ENCODE measurements at regions not wholly inside any gene's neighbourhood (a gene's known extent, or its start where the extent isn't known, plus 50 kb on each side); places are given as distances from the start of the nearest gene placed in this dataset.

DNA sequence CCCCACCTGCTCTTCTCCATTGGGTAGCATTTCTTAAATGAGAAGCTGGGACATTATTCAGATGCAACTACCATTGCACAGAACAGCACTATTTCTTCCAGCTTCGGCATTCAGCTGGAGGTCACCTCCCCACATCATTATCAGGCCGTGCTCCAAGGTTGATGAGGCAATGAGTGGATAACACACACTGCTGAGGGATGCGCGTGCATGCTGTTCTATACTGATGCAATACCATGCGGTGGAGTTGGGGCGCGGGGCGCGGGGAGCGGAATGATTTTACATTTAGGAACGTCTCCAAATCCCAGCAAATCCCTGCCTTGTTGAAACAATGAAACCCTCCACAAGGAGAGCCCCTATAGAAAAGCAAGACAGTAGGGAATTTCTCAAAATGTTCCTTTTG lies 283.4 kb downstream of the GRIN2B start:
- no peak for TF ChIP-seq CTCF (IDR thresholded peaks at IDR 0.05; ENCODE audit: extremely low read depth, missing control alignments)

GRCh38 chr12:13695781-13696180 lies 285.6 kb downstream of the GRIN2B start:
- no peak for TF ChIP-seq CTCF (IDR thresholded peaks at IDR 0.05; ENCODE audit: extremely low read depth, missing control alignments)

More for the DNA sequence above, 283.4 kb downstream of the GRIN2B start:
- no peak for DNase-seq (ENCODE audit: low spot score)

GRCh38 chr12:13692332-13692731 lies 289.1 kb downstream of the GRIN2B start:
- no peak for TF ChIP-seq CTCF (IDR thresholded peaks at IDR 0.05; ENCODE audit: extremely low read depth, missing control alignments)
- no peak for DNase-seq (ENCODE audit: low spot score)

More at GRCh38 chr12:13695781-13696180, 285.6 kb downstream of the GRIN2B start:
- no peak for DNase-seq (ENCODE audit: low spot score)

DNA sequence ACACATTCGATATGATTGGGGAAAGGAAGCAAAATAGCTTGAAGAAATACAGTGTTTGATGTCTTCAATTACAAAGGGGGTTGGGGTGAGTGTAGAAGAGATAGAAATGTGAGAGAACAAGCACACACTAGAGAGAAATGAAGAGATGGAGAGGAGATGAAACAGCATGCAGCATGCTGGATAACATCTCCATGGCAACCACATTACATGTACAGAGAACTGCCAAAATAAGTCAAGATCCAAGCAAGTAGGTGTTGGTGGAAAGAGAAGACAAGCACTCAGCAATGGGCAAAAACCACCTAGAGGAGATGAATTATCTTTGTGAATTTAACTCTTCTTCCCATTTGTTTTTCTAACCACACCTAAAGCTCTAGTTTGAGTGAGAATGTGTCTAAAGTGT lies 289.8 kb downstream of the GRIN2B start:
- TF ChIP-seq CTCF (IDR thresholded peaks at IDR 0.05; ENCODE audit: extremely low read depth, missing control alignments): no peak

DNA sequence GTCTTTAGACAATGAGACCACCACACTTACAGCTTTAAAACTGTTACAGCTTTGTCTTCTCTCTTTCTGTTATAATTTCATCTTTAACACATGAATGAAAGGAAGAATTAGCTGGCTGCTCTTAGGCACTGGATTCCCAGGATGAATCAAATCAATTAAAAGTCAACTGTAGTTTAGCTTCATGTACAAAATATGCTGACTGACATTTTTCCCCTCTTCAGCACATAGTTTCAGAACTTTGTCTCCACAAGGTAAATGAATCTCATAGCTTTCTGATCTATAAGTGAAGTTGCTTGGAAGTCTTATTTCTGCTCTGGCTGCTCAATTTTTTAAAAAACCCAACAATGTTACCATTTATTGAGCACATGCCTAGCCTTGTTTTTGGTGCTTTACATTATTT lies 293.8 kb downstream of the GRIN2B start:
- TF ChIP-seq CTCF (IDR thresholded peaks at IDR 0.05; ENCODE audit: extremely low read depth, missing control alignments): no peak
- no peak for DNase-seq (ENCODE audit: low spot score)

More for the DNA sequence above, 289.8 kb downstream of the GRIN2B start:
- no peak for DNase-seq (ENCODE audit: low spot score)

DNA sequence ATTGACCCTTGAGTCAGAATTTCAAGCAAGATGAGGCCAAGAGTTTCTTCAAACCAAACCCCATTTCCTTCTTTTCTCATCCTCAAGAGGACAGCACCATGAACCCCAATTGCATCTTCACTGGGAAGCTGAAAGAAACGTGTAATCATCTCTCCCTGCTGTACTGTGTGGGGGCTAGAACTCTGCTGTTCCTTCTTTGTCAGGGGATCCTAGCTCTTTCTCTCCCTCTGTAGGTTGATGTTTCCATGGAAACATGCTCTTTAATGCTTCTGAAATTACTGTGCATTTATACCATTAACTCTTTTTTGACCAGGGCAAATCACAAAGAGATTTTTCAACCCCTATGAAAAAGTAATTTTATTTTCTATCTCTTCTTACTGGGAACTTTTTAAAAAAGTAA lies 295.1 kb downstream of the GRIN2B start:
- no peak for TF ChIP-seq CTCF (IDR thresholded peaks at IDR 0.05; ENCODE audit: extremely low read depth, missing control alignments)
- DNase-seq (ENCODE audit: low spot score): no peak

DNA sequence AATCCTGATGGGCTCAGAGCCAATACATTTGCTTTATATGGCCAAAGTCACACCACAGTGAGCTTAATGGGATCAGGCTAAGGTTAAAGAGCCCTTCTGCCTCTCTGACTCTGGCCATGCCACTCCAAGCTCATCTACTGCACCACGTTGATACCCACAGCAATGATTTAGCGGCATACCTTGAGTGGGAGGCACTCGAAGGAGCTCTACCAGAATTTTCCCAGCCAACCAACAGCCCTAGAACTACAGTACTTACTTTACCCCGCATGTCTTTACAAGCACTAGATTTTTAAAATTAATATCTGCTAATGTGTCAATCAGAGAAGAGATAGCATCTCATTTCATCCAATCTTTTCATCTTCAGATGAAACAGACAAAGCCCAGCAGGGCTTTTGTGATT lies 300.5 kb downstream of the GRIN2B start:
- no peak for DNase-seq (ENCODE audit: low spot score)
- TF ChIP-seq CTCF (IDR thresholded peaks at IDR 0.05; ENCODE audit: extremely low read depth, missing control alignments): no peak
